SK-N-SH (cell line): ENCODE measurements at regions not wholly inside any gene's neighbourhood (a gene's known extent, or its start where the extent isn't known, plus 50 kb on each side); places are given as distances from the start of the nearest gene placed in this dataset.

Experiments used
- CTCF ChIA-PET: fragments of 300-600, 350-600 bp; formaldehyde crosslinking; extraction: SDS; loops from one replicate; lab custom pipeline; 2021; lab: Yijun Ruan, JAX
- POLR2A ChIA-PET: fragments of 350-600 bp; sonication (Branson Sonifier 250); formaldehyde crosslinking; extraction: SDS; loops from one replicate; lab custom pipeline; 2020; ENCODE audit warnings: antibody characterized with exemption, inconsistent platforms; lab: Yijun Ruan, JAX
- DNase-seq: peaks from one replicate; pipeline ENCODE4 v3.0.0; 2012
- H2AFZ ChIP-seq: fragments of 200-600 bp; sonication (generic); 2 replicates; pipeline ENCODE4 v1.8.1; 2016; ENCODE audit warnings: antibody characterized with exemption, mild to moderate bottlenecking, low read depth
- H3F3A ChIP-seq: fragments of 200-600 bp; sonication (generic); replicated peaks from 2 replicates; pipeline ENCODE3; 2016; ENCODE audit warnings: antibody characterized with exemption, mild to moderate bottlenecking; ENCODE audit not compliant: insufficient read depth
- H3K27ac ChIP-seq, 2 experiments: fragments of 200-500 bp in 1 of 2; fragments of 200-600 bp in 1 of 2; sonication (Bioruptor generic) in 1 of 2; sonication (generic), shearing (Covaris generic) in 1 of 2; 2 replicates each; pipeline versions ENCODE4 v1.5.1 to v1.6.1; 2014 to 2016; ENCODE audit warnings: low read depth in 2 of 2, inconsistent platforms in 1 of 2, low read length in 1 of 2, mild to moderate bottlenecking in 1 of 2, mixed read lengths in 1 of 2
- H3K27me3 ChIP-seq: fragments of 200-600 bp; sonication (generic), shearing (Covaris generic); 2 replicates; pipeline ENCODE4 v1.6.1; 2016; ENCODE audit warnings: mixed run types; ENCODE audit not compliant: insufficient read depth
- H3K36me3 ChIP-seq, 2 experiments: fragments of 200-500 bp in 1 of 2; fragments of 200-600 bp in 1 of 2; sonication (Bioruptor generic) in 1 of 2; sonication (generic) in 1 of 2; replicated peaks in 1 of 2; 2 replicates each; pipeline versions ENCODE3 to v1.5.1; 2014 to 2016; ENCODE audit warnings: low read length in 1 of 2, mild to moderate bottlenecking in 1 of 2; ENCODE audit not compliant: insufficient read depth in 2 of 2, control insufficient read depth in 1 of 2
- H3K4me1 ChIP-seq, 2 experiments: fragments of 200-500 bp in 1 of 2; fragments of 200-600 bp in 1 of 2; sonication (Bioruptor generic) in 1 of 2; sonication (generic), shearing (Covaris generic) in 1 of 2; 2 replicates each; pipeline versions ENCODE4 v1.5.1 to v1.6.1; 2014 to 2016; ENCODE audit warnings: low read depth in 1 of 2, low read length in 1 of 2, mixed run types in 1 of 2; ENCODE audit not compliant: insufficient read depth in 2 of 2, control insufficient read depth in 1 of 2
- H3K4me2 ChIP-seq: fragments of 200-600 bp; sonication (generic), shearing (Covaris generic); 2 replicates; pipeline ENCODE4 v1.6.1; 2017; ENCODE audit warnings: mixed run types
- H3K4me3 ChIP-seq, 2 experiments: fragments of 200-500 bp in 1 of 2; fragments of 200-600 bp in 1 of 2; sonication (Bioruptor generic) in 1 of 2; sonication (generic), shearing (Covaris generic) in 1 of 2; 2 replicates each; pipeline versions ENCODE4 v1.5.1 to v1.8.1; 2014 to 2016; ENCODE audit warnings: low read depth in 2 of 2, inconsistent platforms in 1 of 2, low read length in 1 of 2, mild to moderate bottlenecking in 1 of 2, mixed read lengths in 1 of 2, moderate library complexity in 1 of 2
- H3K79me2 ChIP-seq: fragments of 200-600 bp; sonication (generic); 2 replicates; pipeline ENCODE4 v1.8.1; 2017; ENCODE audit warnings: mild to moderate bottlenecking; ENCODE audit not compliant: insufficient read depth
- H3K9ac ChIP-seq: fragments of 200-600 bp; sonication (generic); 2 replicates; pipeline ENCODE4 v1.6.1; 2017; ENCODE audit warnings: mixed run types
- H3K9me2 ChIP-seq: fragments of 200-600 bp; sonication (generic); 2 replicates; pipeline ENCODE4 v1.6.1; 2017; ENCODE audit warnings: mixed run types
- H3K9me3 ChIP-seq: fragments of 200-600 bp; sonication (generic); 2 replicates; pipeline ENCODE4 v1.6.1; 2017; ENCODE audit warnings: mixed run types, mild to moderate bottlenecking, moderate library complexity
- H4K20me1 ChIP-seq: fragments of 200-600 bp; sonication (generic); 2 replicates; pipeline ENCODE4 v1.6.1; 2017; ENCODE audit warnings: mild to moderate bottlenecking, mixed run types; ENCODE audit not compliant: insufficient read depth
- CHD2 ChIP-seq: fragments of 150-350 bp; IDR thresholded peaks from 2 replicates; pipeline ENCODE4 v1.6.1; 2018; ENCODE audit warnings: low read length; ENCODE audit not compliant: partially characterized antibody
- ELF1 ChIP-seq: IDR thresholded peaks from 2 replicates; pipeline ENCODE4 v1.4.0; 2012
- EP300 ChIP-seq, 2 experiments: IDR thresholded peaks; 2 replicates each; pipeline versions ENCODE4 v1.4.0 to v1.6.1; 2012; ENCODE audit warnings: borderline replicate concordance in 1 of 2, low read depth in 1 of 2, low read length in 1 of 2
- EZH2phosphoT487 ChIP-seq: fragments of 200-600 bp; sonication (generic); IDR thresholded peaks from 2 replicates; pipeline ENCODE4 v1.6.1; 2017; ENCODE audit warnings: low read depth, mixed run types, mild to moderate bottlenecking, antibody characterized with exemption, moderate library complexity, borderline replicate concordance
- FOSL2 ChIP-seq: IDR thresholded peaks from 2 replicates; pipeline ENCODE4 v1.4.0; 2012; ENCODE audit warnings: low read depth, mild to moderate bottlenecking, moderate library complexity, borderline replicate concordance
- FOXJ3 ChIP-seq: sonication (generic); formaldehyde crosslinking; IDR thresholded peaks from 2 replicates; pipeline ENCODE4 v1.5.1; 2020; ENCODE audit warnings: mild to moderate bottlenecking, missing genetic modification reagents
- FOXM1 ChIP-seq: IDR thresholded peaks from 2 replicates; pipeline ENCODE4 v1.4.0; 2012; ENCODE audit warnings: low read depth, mild to moderate bottlenecking
- GABPA ChIP-seq: IDR thresholded peaks from 2 replicates; pipeline ENCODE4 v1.4.0; 2012; ENCODE audit warnings: low read depth, mild to moderate bottlenecking
- IRF3 ChIP-seq: fragments of 150-350 bp; IDR thresholded peaks from 2 replicates; pipeline ENCODE4 v1.6.1; 2016; ENCODE audit warnings: mild to moderate bottlenecking, low read depth, low read length
- JUND ChIP-seq: IDR thresholded peaks from 2 replicates; pipeline ENCODE4 v1.4.0; 2012
- MEF2A ChIP-seq: IDR thresholded peaks from 2 replicates; pipeline ENCODE4 v1.4.0; 2012; ENCODE audit warnings: low read depth, borderline replicate concordance
- MXI1 ChIP-seq: IDR thresholded peaks from 2 replicates; pipeline ENCODE4 v1.6.1; 2012; ENCODE audit warnings: mild to moderate bottlenecking, low read depth, low read length, improper control_type of control experiment
- NRF1 ChIP-seq: IDR thresholded peaks from 2 replicates; pipeline ENCODE4 v1.6.1; 2012; ENCODE audit warnings: low read depth, mild to moderate bottlenecking, low read length
- PBX3 ChIP-seq: IDR thresholded peaks from 2 replicates; pipeline ENCODE4; 2012
- REST ChIP-seq: IDR thresholded peaks from 2 replicates; pipeline ENCODE4 v1.6.1; 2012; ENCODE audit warnings: mild to moderate bottlenecking, low read depth, low read length, moderate library complexity
- RFX5 ChIP-seq: IDR thresholded peaks from 2 replicates; pipeline ENCODE4 v1.6.1; 2012; ENCODE audit warnings: mild to moderate bottlenecking, improper control_type of control experiment, low read length
- RXRA ChIP-seq: IDR thresholded peaks from 2 replicates; pipeline ENCODE4 v1.4.0; 2012; ENCODE audit warnings: low read depth, mild to moderate bottlenecking, borderline replicate concordance
- SIN3A ChIP-seq: IDR thresholded peaks from 2 replicates; pipeline ENCODE4 v1.6.1; 2012; ENCODE audit warnings: low read depth, mild to moderate bottlenecking, low read length, moderate library complexity, borderline replicate concordance
- SMC3 ChIP-seq: IDR thresholded peaks from 2 replicates; pipeline ENCODE4 v1.6.1; 2012; ENCODE audit warnings: low read depth, low read length, improper control_type of control experiment
- TAF1 ChIP-seq: IDR thresholded peaks from 2 replicates; pipeline ENCODE4 v1.6.1; 2012; ENCODE audit warnings: low read depth, mild to moderate bottlenecking, low read length, moderate library complexity, borderline replicate concordance
- TEAD4 ChIP-seq: IDR thresholded peaks from 2 replicates; pipeline ENCODE4 v1.4.0; 2012; ENCODE audit warnings: mild to moderate bottlenecking, borderline replicate concordance; ENCODE audit not compliant: insufficient read depth
- USF1 ChIP-seq: IDR thresholded peaks from 2 replicates; pipeline ENCODE4 v1.4.0; 2012; ENCODE audit warnings: low read depth, borderline replicate concordance
- USF2 ChIP-seq: fragments of 150-350 bp; IDR thresholded peaks from 2 replicates; pipeline ENCODE4 v1.6.1; 2017; ENCODE audit warnings: antibody characterized with exemption, low read length, low read depth, borderline replicate concordance
- YY1 ChIP-seq: IDR thresholded peaks from 2 replicates; pipeline ENCODE4 v1.4.0; 2012; ENCODE audit warnings: low read depth, mild to moderate bottlenecking
- WGBS: methylation state at CpG from one replicate; pipeline ENCODE4 v1.1.6; 2017; ENCODE audit warnings: low lambda C conversion rate; 5-methylcytosine and 5-hydroxymethylcytosine counted together

- no peak for TF ChIP-seq TAF1
- TF ChIP-seq GABPA = peak; percentile 12; the same call in 1 of the 2 replicates
- no peak for TF ChIP-seq RFX5
- TF ChIP-seq JUND = peak; percentile 71
- peak; percentile 60; the same call in 1 of the 2 replicates for TF ChIP-seq MXI1
- no peak for TF ChIP-seq YY1
- peak; percentile 13; the same call in 1 of the 2 replicates for TF ChIP-seq MEF2A
- TF ChIP-seq FOSL2 = peak; percentile 61; the same call in 1 of the 2 replicates
- TF ChIP-seq FOXJ3 (CRISPR knock-in tag) = peak; percentile 60; the same call in 1 of the 2 replicates
- TF ChIP-seq SMC3 = no peak
- no peak for TF ChIP-seq ELF1
- peak; percentile 71 for TF ChIP-seq PBX3
- peak; percentile 70 for TF ChIP-seq FOXM1
- peak; percentile 84 to 93 for TF ChIP-seq EP300 (IDR thresholded peaks at IDR 0.05; ENCODE audit: borderline replicate concordance in 1 of 2, low read depth in 1 of 2, low read length in 1 of 2)
Observed at GRCh38 chr4:153143527-153144348, 60.5 kb upstream of the TRIM2 start (continued).

- Histone ChIP-seq H3K9me3 (no peaks in the 10 kb centered on the region), H3K36me3 (no peaks in the 10 kb centered on the region), H3K4me2 (no peak overlapping the region), H3K4me3 (no peak overlapping the region), H4K20me1 (no peaks in the 10 kb centered on the region), H3K9ac (no peak overlapping the region), H3K4me1 (peaks cover 16 to 23% of the 10 kb centered on the region in 2 experiments; a peak in 3 of 4 replicates), H3K27ac (no peak overlapping the region; a peak in 1 of 4 replicates), H3F3A (peaks cover 29% of the 10 kb centered on the region), H2AFZ (no peak overlapping the region), H3K9me2 (no peaks in the 10 kb centered on the region), H3K27me3 (no peaks in the 10 kb centered on the region), H3K79me2 (no peaks in the 10 kb centered on the region)
- ChIA-PET CTCF (interaction anchor here (1.1 to 2.3 kb wide), 4 partner anchors 62 to 199 kb away, joined by 3 to 4 read pairs (median 4); partner anchors contain the start of gene MND1), POLR2A (no interaction called here)
- WGBS = 91% methylated on average over 1 of the region's 1 CpG
- DNase-seq = no peak
- no peak for TF ChIP-seq REST
- TF ChIP-seq TEAD4 = no peak
- no peak for TF ChIP-seq IRF3
- no peak for TF ChIP-seq RXRA
- no peak for TF ChIP-seq JUND
- TF ChIP-seq USF2 = no peak
- no peak for TF ChIP-seq EZH2phosphoT487
- TF ChIP-seq FOXM1 = no peak
- TF ChIP-seq FOSL2 = no peak
- no peak for TF ChIP-seq SIN3A
- no peak for TF ChIP-seq CHD2
- TF ChIP-seq RFX5 = no peak
- no peak for TF ChIP-seq USF1
- no peak for TF ChIP-seq NRF1
Observed at GRCh38 chr4:153146031-153146430, 58.2 kb upstream of the TRIM2 start.
